Stimulated activated CD4-positive, alpha-beta T cell treated with anti-CD3 and anti-CD28 coated beads, Interleukin-4, amount 100 ng/mL, for 48 hours (primary cell): ENCODE measurements at regions not wholly inside any gene's neighbourhood (a gene's known extent, or its start where the extent isn't known, plus 50 kb on each side); places are given as distances from the start of the nearest gene placed in this dataset.
A peak's percentile ranks its signal among the peaks of the same experiment; 100 is the strongest.
"Not testable (repeated sequence)": the region's sequence is repeated elsewhere in the genome, so short reads cannot be mapped to it uniquely, and the experiment has no call there.

Experiments
- DNase-seq, 2 donors: peaks; one replicate each; pipeline ENCODE4 v3.0.0-alpha.2; 2020; ENCODE audit warnings: low read depth in 2 of 2

- not testable (repeated sequence) for DNase-seq
Measured at GRCh38 chr10:87300163-87300562, 57.4 kb upstream of the NUTM2D start.

- DNase-seq, result peak; percentile 2 to 15
Measured at GRCh38 chr10:87301466-87302115, 56.0 kb upstream of the NUTM2D start.

- not testable (repeated sequence) for DNase-seq
Measured at GRCh38 chr10:87302132-87302531, 55.4 kb upstream of the NUTM2D start.

- DNase-seq, result not testable (repeated sequence)
Measured at GRCh38 chr10:87303707-87304106, 53.8 kb upstream of the NUTM2D start.

- not testable (repeated sequence) for DNase-seq
Measured at GRCh38 chr10:87306681-87307080, 50.9 kb upstream of the NUTM2D start.
